Neutrophil (primary cell): ENCODE measurements at regions not wholly inside any gene's neighbourhood (a gene's known extent, or its start where the extent isn't known, plus 50 kb on each side); places are given as distances from the start of the nearest gene placed in this dataset.

ENCODE experiments used
- H3K27ac ChIP-seq: fragments of 200-600 bp; sonication (generic); 2 replicates; pipeline ENCODE4 v1.5.1; 2016; ENCODE audit warnings: mild to moderate bottlenecking, moderate library complexity
- H3K27me3 ChIP-seq: fragments of 200-600 bp; sonication (generic); 2 replicates; pipeline ENCODE4 v1.6.0; 2016; ENCODE audit warnings: mild to moderate bottlenecking
- H3K36me3 ChIP-seq: fragments of 200-600 bp; sonication (generic); 2 replicates; pipeline ENCODE4 v1.5.1; 2017
- H3K4me1 ChIP-seq, 2 experiments: fragments of 200-600 bp in 1 of 2; sonication (generic) in 1 of 2; 1 replicate in 1 of 2; 2 replicates in 1 of 2; pipeline versions ENCODE4 v1.5.1 to v1.6.1; 2013 to 2016; ENCODE audit warnings: low read depth in 1 of 2, low read length in 1 of 2, mild to moderate bottlenecking in 1 of 2, moderate library complexity in 1 of 2; ENCODE audit not compliant: control insufficient read depth in 1 of 2, insufficient read depth in 1 of 2
- H3K4me3 ChIP-seq, 2 experiments: fragments of 200-600 bp in 1 of 2; sonication (generic) in 1 of 2; 1 replicate in 1 of 2; 2 replicates in 1 of 2; pipeline ENCODE4 v1.5.1; 2013 to 2016; ENCODE audit warnings: low read depth in 1 of 2, low read length in 1 of 2, mild to moderate bottlenecking in 1 of 2, moderate library complexity in 1 of 2
- H3K9me3 ChIP-seq: fragments of 200-600 bp; sonication (generic); 2 replicates; pipeline ENCODE4 v1.5.1; 2016
- TF ChIP-seq, protein P1 (sequence below): fragments of 200-600 bp; sonication (generic); IDR thresholded peaks from 2 replicates; pipeline ENCODE4 v1.5.1; 2016; ENCODE audit warnings: antibody characterized with exemption

DNA sequence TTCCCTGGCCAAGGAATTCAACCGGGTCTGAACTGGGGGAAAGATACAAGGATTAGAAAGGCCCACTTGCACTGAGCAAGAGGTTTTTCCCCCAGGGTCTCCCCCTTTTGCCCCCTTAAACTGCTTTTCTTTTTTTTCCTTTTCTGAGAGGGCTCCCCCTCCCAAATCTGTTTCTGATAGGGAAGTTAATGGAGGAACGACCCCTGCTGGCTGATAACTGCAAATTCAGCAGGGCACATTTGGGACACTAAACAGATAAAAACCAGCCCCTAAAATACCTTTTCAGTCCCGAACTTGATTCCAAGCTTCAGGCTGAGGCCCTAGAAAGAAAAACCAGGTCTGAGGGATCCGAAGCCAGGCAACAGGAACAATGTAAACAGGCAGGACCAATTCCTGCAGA, 1012.4 kb upstream of the CRIM1 start:
- Histone ChIP-seq H3K36me3 (no peaks in the 10 kb centered on the region), H3K27me3 (no peaks in the 10 kb centered on the region), H3K9me3 (no peaks in the 10 kb centered on the region), H3K27ac (no peak overlapping the region), H3K4me1 (no peaks in the 10 kb centered on the region), H3K4me3 (no peak overlapping the region)
- TF ChIP-seq, protein P1, sequence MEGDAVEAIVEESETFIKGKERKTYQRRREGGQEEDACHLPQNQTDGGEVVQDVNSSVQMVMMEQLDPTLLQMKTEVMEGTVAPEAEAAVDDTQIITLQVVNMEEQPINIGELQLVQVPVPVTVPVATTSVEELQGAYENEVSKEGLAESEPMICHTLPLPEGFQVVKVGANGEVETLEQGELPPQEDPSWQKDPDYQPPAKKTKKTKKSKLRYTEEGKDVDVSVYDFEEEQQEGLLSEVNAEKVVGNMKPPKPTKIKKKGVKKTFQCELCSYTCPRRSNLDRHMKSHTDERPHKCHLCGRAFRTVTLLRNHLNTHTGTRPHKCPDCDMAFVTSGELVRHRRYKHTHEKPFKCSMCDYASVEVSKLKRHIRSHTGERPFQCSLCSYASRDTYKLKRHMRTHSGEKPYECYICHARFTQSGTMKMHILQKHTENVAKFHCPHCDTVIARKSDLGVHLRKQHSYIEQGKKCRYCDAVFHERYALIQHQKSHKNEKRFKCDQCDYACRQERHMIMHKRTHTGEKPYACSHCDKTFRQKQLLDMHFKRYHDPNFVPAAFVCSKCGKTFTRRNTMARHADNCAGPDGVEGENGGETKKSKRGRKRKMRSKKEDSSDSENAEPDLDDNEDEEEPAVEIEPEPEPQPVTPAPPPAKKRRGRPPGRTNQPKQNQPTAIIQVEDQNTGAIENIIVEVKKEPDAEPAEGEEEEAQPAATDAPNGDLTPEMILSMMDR, result no peak

DNA sequence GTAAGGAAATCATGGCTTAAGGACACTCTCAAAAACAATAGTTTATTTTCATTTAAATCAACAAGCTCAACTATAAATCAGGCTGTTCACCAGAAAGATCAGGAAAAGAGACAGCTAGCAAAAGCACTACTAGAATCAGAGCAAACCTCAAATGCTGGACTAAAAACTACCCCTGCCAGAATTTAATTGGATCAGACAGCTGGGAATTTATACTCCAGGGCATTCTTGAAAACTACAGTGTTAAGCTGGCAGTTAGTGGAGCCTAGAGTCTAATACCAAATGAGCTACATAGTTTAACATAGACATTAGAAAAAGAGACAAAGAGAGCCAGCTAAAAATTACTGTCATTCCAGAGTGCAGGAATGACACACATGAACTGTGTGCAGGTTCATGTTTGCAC, 1016.4 kb upstream of the CRIM1 start:
- Histone ChIP-seq H3K9me3 (no peaks in the 10 kb centered on the region), H3K4me3 (no peak overlapping the region), H3K4me1 (no peaks in the 10 kb centered on the region), H3K27me3 (no peaks in the 10 kb centered on the region), H3K27ac (no peak overlapping the region), H3K36me3 (no peaks in the 10 kb centered on the region)
- TF ChIP-seq, protein P1, result no peak

DNA sequence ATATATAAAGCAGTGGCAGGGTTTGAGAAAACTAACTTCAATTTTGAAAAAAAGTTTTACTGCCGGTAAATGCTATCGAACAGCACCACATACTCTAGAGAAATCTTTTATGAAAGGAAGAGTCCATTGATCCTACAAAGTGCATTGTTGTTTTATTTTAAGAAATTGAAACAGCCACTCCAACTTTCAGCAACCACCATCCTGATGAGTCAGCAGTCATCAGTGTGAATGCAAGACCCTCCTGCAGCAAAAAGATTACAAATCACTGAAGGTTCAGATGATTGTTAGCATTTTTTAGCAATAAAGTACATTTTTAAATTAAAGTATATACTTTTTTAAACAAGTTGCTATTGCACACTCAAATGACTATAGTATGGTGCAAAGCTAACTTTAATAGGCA, 1017.7 kb upstream of the CRIM1 start:
- Histone ChIP-seq H3K4me1 (no peaks in the 10 kb centered on the region), H3K27ac (no peak overlapping the region), H3K36me3 (no peaks in the 10 kb centered on the region), H3K9me3 (no peaks in the 10 kb centered on the region), H3K27me3 (no peaks in the 10 kb centered on the region), H3K4me3 (no peak overlapping the region)
- TF ChIP-seq, protein P1, result no peak

DNA sequence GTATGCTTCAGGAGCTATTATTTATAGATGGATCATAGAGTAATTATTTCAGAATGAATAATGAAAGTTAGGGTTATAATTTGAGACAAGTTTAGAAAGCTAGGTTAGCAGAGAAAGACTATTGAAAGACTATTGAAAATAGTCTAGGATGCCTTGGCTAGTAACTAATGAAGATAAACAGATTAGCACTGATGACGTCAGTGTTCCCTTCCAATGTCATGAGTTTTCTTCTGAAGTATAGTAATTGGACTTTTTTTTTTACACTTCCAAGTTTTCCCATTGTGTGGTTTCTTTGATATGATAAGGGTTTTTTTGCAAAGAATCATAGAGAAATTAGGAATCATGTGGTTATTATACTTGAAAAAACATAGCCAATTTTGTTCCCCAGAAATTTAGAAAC, 1041.5 kb upstream of the CRIM1 start:
- Histone ChIP-seq H3K4me1 (no peaks in the 10 kb centered on the region), H3K27ac (no peak overlapping the region), H3K4me3 (no peak overlapping the region), H3K27me3 (no peaks in the 10 kb centered on the region), H3K36me3 (no peaks in the 10 kb centered on the region), H3K9me3 (no peaks in the 10 kb centered on the region)
- TF ChIP-seq, protein P1, result no peak

DNA sequence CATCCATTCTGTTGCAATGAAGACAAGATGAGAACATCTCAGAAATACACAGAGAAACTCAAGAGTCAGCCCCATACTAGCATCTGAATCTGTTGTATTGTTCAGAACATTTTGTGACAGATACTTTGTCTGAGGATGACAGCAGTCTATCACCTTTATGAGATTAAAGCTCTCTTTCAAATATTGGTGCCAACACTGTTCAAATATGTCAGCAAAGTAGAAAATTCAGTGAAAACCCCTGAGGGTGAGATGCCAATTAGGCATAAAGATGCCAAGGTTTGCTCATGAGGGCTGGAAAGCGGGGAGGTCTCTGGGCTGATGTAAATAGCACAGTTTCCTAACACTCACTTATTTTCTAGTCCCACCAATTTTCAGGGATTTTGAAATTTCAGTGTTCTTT, 1054.2 kb upstream of the CRIM1 start:
- H3K36me3 ChIP-seq, result no peaks in the 10 kb centered on the region
- no peaks in the 10 kb centered on the region for H3K27me3 ChIP-seq
- H3K4me3 ChIP-seq, result no peak overlapping the region
- TF ChIP-seq, protein P1, result no peak
- H3K4me1 ChIP-seq, result no peaks in the 10 kb centered on the region
- H3K9me3 ChIP-seq, result no peaks in the 10 kb centered on the region
- no peak overlapping the region for H3K27ac ChIP-seq

DNA sequence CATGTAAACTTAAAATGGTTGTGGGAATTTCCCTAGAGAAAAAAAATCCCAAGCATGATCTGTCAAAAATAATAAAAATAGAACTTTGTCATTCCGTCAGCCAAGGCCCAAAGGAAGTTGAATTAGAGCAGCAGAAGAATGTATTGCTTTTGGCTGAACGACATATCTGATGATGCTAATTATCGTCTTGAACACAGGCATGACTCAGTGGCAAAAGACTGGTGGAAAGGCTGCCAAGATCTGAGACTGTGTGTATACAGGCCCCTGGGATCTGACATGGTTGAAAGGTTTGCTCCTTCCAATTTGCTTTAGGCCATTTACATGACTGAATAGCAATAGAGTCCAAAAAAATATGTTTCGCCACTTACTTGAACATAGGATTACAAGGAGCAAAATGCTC, 1057.1 kb upstream of the CRIM1 start:
- H3K27ac ChIP-seq, result no peak overlapping the region
- no peaks in the 10 kb centered on the region for H3K4me1 ChIP-seq
- H3K27me3 ChIP-seq, result no peaks in the 10 kb centered on the region
- no peaks in the 10 kb centered on the region for H3K36me3 ChIP-seq
- TF ChIP-seq, protein P1, result no peak
- no peaks in the 10 kb centered on the region for H3K9me3 ChIP-seq
- H3K4me3 ChIP-seq, result no peak overlapping the region
